ENCODE measurements at regions not wholly inside any gene's neighbourhood (a gene's known extent, or its start where the extent isn't known, plus 50 kb on each side); places are given as distances from the start of the nearest gene placed in this dataset.

GRCh38 chr13:59587971-59588716 lies 575.6 kb downstream of the DIAPH3 start:
- TF ChIP-seq SMC3 (IDR thresholded peaks at IDR 0.05; ENCODE audit: low read depth, low read length) (no peak), IRF3 (IDR thresholded peaks at IDR 0.05; ENCODE audit: low read depth, low read length) (no peak), EP300 (IDR thresholded peaks at IDR 0.05; ENCODE audit: borderline replicate concordance in 1 of 2, low read depth in 1 of 2, low read length in 1 of 2) (no peak), CTCF (IDR thresholded peaks at IDR 0.05) (no peak), RXRA (IDR thresholded peaks at IDR 0.05; ENCODE audit: borderline replicate concordance, low read depth) (no peak), NRF1 (IDR thresholded peaks at IDR 0.05; ENCODE audit: low read depth, low read length) (no peak), USF1 (IDR thresholded peaks at IDR 0.05; ENCODE audit: borderline replicate concordance, low read depth) (no peak), REST (IDR thresholded peaks at IDR 0.05; ENCODE audit: low read depth, low read length) (no peak), EZH2phosphoT487 (IDR thresholded peaks at IDR 0.05; ENCODE audit: borderline replicate concordance, low read depth) (no peak), ZBTB33 (IDR thresholded peaks at IDR 0.05; ENCODE audit: borderline replicate concordance, low read depth) (no peak), TAF1 (IDR thresholded peaks at IDR 0.05; ENCODE audit: borderline replicate concordance, low read depth, low read length) (no peak), CHD2 (IDR thresholded peaks at IDR 0.05; ENCODE audit: low read length, partially characterized antibody) (no peak)
